NCI-H69 (cell line): ENCODE measurements at regions not wholly inside any gene's neighbourhood (a gene's known extent, or its start where the extent isn't known, plus 50 kb on each side); places are given as distances from the start of the nearest gene placed in this dataset.
"Not testable (repeated sequence)": the region's sequence is repeated elsewhere in the genome, so short reads cannot be mapped to it uniquely, and the experiment has no call there.

Experiments used
- DNase-seq: peaks from one replicate; lab custom pipeline; 2025; lab: John Stamatoyannopoulos, UW

GRCh38 chr1:65590279-65590678 lies 169.8 kb downstream of the LEPR start:
- DNase-seq = no peak

GRCh38 chr1:65593516-65593915 lies 173.0 kb downstream of the LEPR start:
- DNase-seq = no peak

DNA sequence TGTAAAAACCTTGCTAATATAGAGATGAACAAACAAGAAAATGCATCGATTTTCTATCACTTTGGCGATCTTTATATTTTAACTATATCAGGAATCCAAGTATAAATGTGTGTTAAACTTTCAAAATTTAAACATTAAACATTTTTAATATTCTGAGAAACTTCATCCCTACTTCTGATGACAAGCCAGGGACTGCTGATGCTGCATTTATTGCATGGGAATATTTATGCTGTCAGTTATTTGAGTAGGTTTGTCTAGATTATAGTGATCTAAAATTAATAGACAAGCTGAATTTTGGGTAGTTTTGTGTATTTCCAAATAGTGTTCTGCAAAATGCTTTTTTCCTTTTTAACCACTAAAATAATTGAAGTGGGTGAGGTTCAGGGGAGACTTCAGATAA lies 175.3 kb downstream of the LEPR start:
- DNase-seq = no peak

DNA sequence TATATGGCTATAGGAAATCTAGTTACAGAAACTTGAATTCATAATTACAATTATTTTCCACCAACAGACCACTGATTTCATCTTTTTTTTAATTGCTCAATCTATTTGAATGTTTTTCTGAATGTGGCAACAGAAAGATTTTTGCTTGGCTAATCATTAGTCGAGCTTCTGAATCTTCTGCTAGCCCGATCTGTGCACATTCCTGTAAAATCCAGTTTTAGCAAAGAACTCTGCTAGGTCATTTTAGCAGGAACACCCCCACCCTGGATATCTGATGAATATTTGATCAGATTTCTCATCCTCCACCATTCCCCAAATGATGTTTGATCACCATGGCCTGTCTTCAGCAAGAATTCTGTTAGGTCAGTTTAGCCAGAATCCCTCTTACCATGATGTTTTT lies 176.3 kb downstream of the LEPR start:
- no peak for DNase-seq

DNA sequence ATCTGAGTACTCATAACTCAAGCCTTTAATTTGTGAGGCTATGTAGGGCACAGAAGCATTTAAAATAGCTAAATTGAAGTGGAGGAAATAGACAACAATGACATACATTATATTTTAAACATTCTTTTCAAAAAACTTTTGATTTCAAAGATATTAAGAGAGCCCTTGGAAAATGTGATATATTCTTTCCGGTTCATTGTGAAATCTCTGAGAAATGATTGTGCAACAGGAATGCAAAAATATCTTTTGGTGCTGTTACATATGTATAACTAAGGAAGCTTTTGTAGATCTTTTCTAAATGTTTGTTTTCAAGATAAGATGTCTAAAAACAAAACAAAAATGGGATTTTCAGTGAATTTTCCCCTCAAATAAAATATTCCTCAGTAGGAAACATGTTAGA lies 185.2 kb downstream of the LEPR start:
- DNase-seq = no peak

GRCh38 chr1:65606426-65606825 lies 186.0 kb downstream of the LEPR start:
- no peak for DNase-seq

DNA sequence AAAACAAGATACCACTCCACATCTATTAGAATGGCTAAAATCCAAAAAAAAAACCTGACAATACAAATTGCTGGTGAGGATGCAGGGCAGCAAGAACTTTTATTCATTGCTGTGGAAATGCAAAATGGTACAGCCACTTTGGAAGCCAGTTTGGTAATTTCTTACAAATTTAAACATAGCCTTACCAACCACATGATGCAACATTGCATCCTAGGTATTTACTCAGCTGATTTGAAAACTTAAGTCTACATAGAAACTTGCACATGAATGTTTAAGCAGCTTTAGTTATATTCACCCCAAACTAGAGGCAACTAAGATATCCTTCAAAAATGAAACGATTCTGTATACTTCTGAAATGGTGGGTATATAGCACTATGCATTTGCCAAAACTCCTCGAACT lies 178.8 kb upstream of the PDE4B start:
- DNase-seq = no peak

DNA sequence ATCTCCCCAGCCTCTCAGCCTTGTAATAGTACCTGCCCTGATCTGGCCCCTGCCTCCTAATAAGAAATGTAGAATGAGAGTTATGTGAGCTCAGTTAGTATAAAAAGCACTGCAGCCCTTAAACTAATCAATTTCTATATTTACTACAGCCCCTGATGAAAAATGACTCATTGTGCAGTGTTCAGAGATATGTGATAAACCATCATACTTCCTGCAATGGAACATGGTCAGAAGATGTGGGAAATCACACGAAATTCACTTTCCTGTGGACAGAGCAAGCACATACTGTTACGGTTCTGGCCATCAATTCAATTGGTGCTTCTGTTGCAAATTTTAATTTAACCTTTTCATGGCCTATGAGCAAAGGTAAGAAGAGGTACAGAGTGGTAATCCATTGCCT lies 176.8 kb upstream of the PDE4B start:
- DNase-seq = no peak

- not testable (repeated sequence) for DNase-seq
These were observed 171.0 kb upstream of the PDE4B start for GRCh38 chr1:65621721-65622120.

DNA sequence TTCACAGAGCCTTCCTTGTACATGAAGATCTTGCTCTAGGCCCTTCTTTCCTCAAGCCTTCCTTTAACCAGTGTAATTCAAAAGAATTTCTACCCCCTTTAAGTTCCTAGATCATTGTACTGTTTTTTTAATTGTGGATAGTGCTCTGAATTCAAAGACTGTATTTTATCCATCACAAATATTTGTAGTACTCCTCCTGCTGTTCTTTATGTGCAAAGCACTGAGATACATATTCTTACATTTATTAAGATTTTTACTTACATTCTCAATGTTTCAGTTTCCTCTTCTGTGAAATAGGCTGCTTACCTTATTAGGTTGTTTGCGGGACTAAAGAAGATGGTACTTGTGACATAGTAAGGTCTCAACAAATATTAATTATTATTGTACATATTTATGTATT lies 168.8 kb upstream of the PDE4B start:
- no peak for DNase-seq

DNA sequence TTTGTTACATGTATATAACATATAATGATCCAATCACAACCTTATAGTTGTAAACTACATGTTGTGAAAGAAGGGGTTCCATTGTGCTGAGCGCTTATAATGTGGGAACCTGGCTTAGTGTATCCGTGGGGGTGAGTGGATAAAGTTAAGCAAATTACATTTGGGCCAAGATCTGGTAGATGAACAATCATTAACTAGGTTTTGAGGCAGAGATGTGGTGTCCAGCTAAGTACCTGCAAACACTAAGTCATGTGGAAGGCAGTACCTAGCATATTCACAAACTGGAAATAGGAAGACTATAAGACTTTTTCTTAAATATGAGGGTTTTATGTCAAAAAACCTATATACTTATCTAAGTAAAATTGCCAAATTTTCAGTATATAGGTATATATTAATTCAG lies 167.2 kb upstream of the PDE4B start:
- no peak for DNase-seq

DNA sequence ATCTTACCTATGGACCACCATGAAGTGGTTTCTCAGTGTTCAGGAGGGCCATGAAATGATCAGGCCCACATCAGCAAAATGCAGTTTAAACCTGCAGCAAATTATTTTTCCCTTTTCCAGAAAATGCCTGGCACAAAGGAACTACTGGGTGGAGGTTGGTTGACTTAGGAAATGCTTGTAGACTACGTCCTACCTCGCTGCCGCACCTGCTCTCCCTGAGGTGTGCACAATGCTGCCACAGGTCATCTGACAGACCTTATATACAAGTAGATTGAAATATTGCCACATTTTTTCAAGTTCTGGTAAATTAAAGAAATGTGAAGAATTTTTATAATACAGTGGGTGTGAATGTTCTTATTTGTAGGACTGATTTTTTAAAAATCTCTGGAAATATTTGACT lies 166.7 kb upstream of the PDE4B start:
- DNase-seq = no peak

GRCh38 chr1:65629788-65630187 lies 162.9 kb upstream of the PDE4B start:
- no peak for DNase-seq

DNA sequence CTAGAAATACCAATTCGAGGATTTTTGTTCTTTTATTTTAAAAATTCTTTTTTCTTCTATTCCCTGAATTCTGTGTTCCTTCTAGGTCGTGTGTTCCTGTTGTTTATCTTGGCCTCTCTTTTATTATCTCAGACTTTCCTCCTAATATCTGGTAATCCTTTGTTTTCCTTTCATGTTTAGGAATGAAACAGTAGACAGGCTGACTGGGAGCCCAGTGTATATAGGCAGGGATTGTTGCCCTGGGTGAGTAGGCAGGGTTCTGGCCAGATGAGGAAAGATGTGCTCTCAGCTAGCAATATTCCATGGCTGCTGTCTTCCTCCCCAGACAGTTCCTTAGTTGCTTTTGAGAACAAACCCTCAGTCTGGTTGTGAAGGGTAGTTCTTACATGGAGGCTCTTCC lies 161.8 kb upstream of the PDE4B start:
- DNase-seq = no peak

DNA sequence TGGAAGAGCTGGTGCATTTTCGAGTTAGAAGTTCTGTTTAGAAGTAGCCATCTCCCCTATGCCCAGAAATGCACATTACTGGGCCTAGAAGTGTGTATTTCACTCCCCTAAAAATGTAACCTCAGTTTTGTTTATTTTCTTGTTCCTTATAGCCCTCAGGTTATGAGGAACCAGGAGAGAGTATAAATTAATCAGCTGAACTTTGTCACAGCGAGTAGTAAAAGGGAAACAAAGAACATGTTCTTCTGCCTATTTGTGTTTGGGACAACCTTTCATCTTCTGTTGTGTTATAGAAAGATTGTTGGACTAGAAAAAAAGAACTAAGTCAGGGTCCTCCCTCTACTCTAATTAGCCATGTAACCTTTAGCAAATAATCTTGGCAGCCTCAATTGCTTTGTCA lies 160.5 kb upstream of the PDE4B start:
- no peak for DNase-seq

GRCh38 chr1:65640046-65640445 lies 152.6 kb upstream of the PDE4B start:
- DNase-seq = no peak

GRCh38 chr1:65649185-65649584 lies 143.5 kb upstream of the PDE4B start:
- not testable (repeated sequence) for DNase-seq

DNA sequence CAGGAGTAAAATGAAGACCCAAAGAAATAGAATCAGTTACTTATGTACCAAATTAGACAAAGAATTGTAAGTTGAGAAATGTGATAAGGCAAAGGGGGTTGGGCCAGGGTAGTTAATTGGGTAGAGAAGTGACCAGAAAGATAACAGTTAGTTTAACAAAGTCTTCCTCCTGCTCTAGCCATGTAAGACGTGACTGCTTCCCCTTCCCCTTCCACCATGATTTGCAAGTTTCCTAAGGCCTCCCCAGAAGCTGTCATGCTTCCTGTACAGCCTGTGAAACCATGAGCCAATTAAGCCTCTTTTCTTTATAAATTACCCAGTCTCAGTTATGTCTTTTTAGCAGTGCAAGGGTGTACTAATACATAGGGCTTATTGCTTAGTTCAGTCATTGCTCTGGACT lies 142.0 kb upstream of the PDE4B start:
- no peak for DNase-seq

DNA sequence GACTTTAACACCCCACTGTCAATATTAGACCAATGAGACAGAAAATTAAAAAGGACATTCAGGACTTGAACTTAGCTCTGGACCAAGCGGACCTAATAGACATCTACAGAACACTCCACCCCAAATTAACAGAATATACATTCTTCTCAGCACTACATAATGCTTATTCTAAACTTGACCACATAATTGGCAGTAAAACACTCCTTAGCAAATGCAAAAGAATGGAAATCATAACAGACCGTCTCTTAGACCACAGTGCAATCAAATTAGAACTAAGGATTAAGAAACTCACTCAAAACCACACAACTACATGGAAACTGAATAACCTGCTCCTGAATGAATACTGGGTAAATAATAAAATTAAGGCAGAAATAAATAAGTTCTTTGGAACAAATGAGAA lies 138.2 kb upstream of the PDE4B start:
- not testable (repeated sequence) for DNase-seq

- DNase-seq = not testable (repeated sequence)
These were observed 135.1 kb upstream of the PDE4B start for GRCh38 chr1:65657609-65658008.

DNA sequence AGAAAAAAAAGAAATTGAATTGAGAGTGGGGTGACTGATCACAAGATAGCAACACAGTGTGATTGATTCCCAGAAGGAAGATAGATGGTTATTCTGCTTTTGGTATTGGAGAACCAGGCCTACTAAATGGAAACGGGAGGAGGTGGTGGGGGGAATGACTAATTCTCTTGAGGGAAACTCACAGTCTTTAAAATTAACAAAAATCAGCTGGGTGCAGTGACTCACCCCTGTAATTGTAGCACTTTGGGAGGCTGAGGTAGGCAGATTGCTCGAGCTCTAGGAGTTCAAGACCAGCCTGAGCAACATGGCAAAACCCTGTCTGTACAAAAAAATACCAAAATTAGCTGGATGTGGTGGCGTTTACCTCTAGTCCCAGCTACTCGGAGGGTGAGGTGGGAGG lies 134.6 kb upstream of the PDE4B start:
- no peak for DNase-seq

DNA sequence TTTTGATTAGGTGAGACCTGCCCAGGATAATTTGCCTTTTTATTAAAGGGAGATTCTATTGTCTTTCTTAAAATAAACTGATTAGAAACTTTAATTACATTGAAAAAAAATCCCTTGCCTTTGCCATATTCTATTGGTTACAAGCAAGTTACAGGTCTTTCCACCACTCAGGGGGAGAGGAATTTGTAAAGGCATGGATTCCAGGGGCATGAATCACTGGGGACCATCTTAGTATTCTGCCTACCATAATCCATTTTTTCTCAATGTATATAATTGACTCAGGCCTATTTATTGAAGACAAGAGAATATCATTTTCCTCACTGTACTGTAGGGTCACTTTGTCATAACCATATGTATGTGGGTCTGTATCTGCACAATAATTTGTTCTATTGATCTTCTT lies 124.3 kb upstream of the PDE4B start:
- DNase-seq = no peak

DNA sequence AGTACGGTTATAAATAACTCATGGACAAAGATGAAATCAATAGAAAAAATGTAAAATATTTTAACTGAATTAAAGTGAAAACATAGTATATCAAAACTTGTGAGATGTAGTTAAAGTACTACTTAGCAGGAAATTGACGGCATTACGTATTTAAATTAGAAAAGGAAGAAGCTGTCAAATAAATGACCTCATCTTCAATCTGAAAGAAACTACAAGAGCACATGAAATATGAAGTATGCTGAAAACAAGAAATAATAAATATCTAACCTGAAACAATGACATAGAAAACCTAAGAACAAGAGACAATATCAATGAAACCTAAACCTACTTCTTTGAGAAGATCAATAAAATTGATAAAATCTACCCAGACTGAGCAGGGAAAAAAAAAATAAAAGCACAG lies 122.2 kb upstream of the PDE4B start:
- no peak for DNase-seq

GRCh38 chr1:65674522-65674921 lies 118.2 kb upstream of the PDE4B start:
- no peak for DNase-seq

GRCh38 chr1:65679773-65680172 lies 112.9 kb upstream of the PDE4B start:
- no peak for DNase-seq
